HepG2 (cell line): ENCODE measurements at regions not wholly inside any gene's neighbourhood (a gene's known extent, or its start where the extent isn't known, plus 50 kb on each side); places are given as distances from the start of the nearest gene placed in this dataset.

Source experiments
- CTCF ChIP-seq: sonication (generic); formaldehyde crosslinking; IDR thresholded peaks from 2 replicates; pipeline ENCODE4 v1.5.0; 2020; ENCODE audit warnings: mild to moderate bottlenecking, missing genetic modification reagents, moderate library complexity
- NFKBIZ ChIP-seq: IDR thresholded peaks from 2 replicates; pipeline ENCODE4 v1.6.1; 2018; ENCODE audit warnings: missing genetic modification reagents, missing compliant biosample characterization
- PBX3 ChIP-seq: sonication (generic); formaldehyde crosslinking; IDR thresholded peaks from 2 replicates; pipeline ENCODE4 v1.8.1; 2023; ENCODE audit warnings: missing genetic modification reagents, inconsistent platforms, borderline replicate concordance
- RFX5 ChIP-seq: IDR thresholded peaks from 2 replicates; pipeline ENCODE4 v1.6.1; 2011; ENCODE audit warnings: low read depth, low read length, improper control_type of control experiment
- RNF2 ChIP-seq: fragments of 450-650 bp; conservative IDR thresholded peaks from 2 replicates; pipeline ENCODE4 v1.6.1; 2016; ENCODE audit warnings: low read depth
- ZFX ChIP-seq: sonication (generic); formaldehyde crosslinking; IDR thresholded peaks from 2 replicates; pipeline ENCODE4 v1.4.0; 2020; ENCODE audit warnings: mild to moderate bottlenecking, low read depth, missing genetic modification reagents, moderate library complexity
- ZNF124 ChIP-seq: sonication (generic); formaldehyde crosslinking; IDR thresholded peaks from 2 replicates; pipeline ENCODE4 v1.4.0; 2020; ENCODE audit warnings: missing genetic modification reagents

- no peak for TF ChIP-seq RNF2
- TF ChIP-seq ZFX (CRISPR knock-in tag) = no peak
- no peak for TF ChIP-seq ZNF124 (CRISPR knock-in tag)
- no peak for TF ChIP-seq NFKBIZ (CRISPR knock-in tag)
- no peak for TF ChIP-seq RFX5
- no peak for TF ChIP-seq CTCF (CRISPR knock-in tag)
- no peak for TF ChIP-seq PBX3 (CRISPR knock-in tag)
These were observed 65.7 kb upstream of the CEP85L start for GRCh38 chr6:118717106-118717505.
